ENCODE measurements at regions not wholly inside any gene's neighbourhood (a gene's known extent, or its start where the extent isn't known, plus 50 kb on each side); places are given as distances from the start of the nearest gene placed in this dataset.

GRCh38 chr14:47746986-47747385, 71.6 kb upstream of the MDGA2 start:
- DNase-seq, result no peak

DNA sequence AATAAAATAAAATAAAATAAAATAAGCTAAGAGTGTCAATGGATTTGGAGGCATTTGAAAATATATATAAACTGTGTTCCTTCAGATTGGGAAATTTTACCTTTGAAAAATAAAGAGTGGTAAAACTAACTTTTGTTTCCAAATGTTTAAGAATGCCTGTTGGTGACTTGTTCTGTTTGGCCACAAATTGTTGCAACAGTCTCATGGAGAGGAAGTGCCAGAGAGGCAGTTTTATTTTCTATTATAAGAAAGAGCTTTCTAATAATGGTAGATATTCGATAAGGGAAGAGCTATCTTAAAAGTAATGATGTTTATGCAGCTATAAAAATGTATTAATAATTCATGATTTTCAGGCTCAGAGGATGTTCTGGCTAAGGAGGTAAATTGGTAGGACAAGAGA, 68.8 kb upstream of the MDGA2 start:
- DNase-seq, result no peak

GRCh38 chr14:47739541-47739940, 64.1 kb upstream of the MDGA2 start:
- DNase-seq, result no peak

GRCh38 chr14:47730296-47730695, 54.9 kb upstream of the MDGA2 start:
- DNase-seq, result no peak
